ENCODE measurements at regions not wholly inside any gene's neighbourhood (a gene's known extent, or its start where the extent isn't known, plus 50 kb on each side); places are given as distances from the start of the nearest gene placed in this dataset.

DNA sequence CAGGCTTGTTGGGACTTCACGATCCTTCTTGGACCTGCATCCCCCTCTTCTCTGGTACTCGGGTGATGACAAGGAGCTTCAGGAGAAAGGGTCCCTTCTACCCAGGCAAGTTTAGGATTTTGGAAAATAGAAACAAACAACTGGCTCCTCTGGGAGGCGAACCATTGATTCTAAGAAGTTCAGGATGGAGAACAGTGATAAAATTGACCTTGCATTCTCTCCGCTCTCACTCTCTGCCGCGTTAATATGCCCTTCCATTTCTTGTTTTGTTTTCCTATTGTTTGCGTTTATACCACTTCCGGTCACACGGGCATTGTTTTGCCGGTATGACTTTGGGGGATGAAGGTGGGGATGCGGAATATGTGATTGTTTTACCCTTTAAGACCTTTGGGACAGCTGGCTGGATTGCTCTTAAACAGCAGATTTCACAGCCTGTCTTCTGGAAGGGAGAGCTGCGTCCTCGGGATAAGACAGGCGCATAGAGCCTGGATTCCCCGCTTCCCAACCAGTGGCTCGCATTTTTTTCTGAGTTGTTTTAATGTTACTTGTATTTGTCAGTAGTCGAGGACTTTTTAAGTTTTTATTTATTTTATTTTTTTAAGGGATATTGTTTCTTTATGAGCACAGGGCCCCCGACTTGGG lies 144.3 kb upstream of the ZNF184 start:
- Histone ChIP-seq H4K20me1 (ENCODE audit: insufficient read depth, low read length) (no peaks in the 10 kb centered on the region), H3K79me2 (ENCODE audit: insufficient read depth, low read length) (no peaks in the 10 kb centered on the region), H3K27me3 (ENCODE audit: control insufficient read depth in 1 of 2, insufficient read depth in 2 of 2, low read length in 2 of 2) (no peaks in the 10 kb centered on the region), H3K27ac (ENCODE audit: extremely low read length, insufficient read depth, low read length) (no peak overlapping the region), H3K36me3 (replicated peaks in 1 of 2; ENCODE audit: control insufficient read depth in 1 of 2, insufficient read depth in 2 of 2, low read length in 2 of 2) (no peaks in the 10 kb centered on the region), H3K9me3 (ENCODE audit: low read length) (no peaks in the 10 kb centered on the region), H3K9ac (ENCODE audit: insufficient read depth, low read depth, low read length) (peak overlapping the region; percentile 11; the same call in 1 of the 2 replicates), H3K4me3 (replicated peaks in 1 of 3; ENCODE audit: insufficient read depth in 1 of 3, low read depth in 2 of 3, low read length in 3 of 3) (peak overlapping the region; percentile 48 to 64 (median 62)), H3K4me1 (ENCODE audit: insufficient read depth, low read length) (peaks cover 21% of the 10 kb centered on the region), H3K4me2 (ENCODE audit: low read depth, low read length) (peak overlapping the region; percentile 93), H2AFZ (ENCODE audit: low read length) (no peak overlapping the region)
- no peak for TF ChIP-seq ZNF605 (CRISPR knock-in tag; IDR thresholded peaks at IDR 0.05)
- TF ChIP-seq, protein P1, sequence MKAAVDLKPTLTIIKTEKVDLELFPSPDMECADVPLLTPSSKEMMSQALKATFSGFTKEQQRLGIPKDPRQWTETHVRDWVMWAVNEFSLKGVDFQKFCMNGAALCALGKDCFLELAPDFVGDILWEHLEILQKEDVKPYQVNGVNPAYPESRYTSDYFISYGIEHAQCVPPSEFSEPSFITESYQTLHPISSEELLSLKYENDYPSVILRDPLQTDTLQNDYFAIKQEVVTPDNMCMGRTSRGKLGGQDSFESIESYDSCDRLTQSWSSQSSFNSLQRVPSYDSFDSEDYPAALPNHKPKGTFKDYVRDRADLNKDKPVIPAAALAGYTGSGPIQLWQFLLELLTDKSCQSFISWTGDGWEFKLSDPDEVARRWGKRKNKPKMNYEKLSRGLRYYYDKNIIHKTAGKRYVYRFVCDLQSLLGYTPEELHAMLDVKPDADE (CRISPR knock-in tag; IDR thresholded peaks at IDR 0.05) = no peak
- no peak for TF ChIP-seq SOX6 (IDR thresholded peaks at IDR 0.05)
- peak; percentile 44; the same call in 1 of the 2 replicates for TF ChIP-seq SOX6 (CRISPR knock-in tag; IDR thresholded peaks at IDR 0.05)
- peak; percentile 20; the same call in 1 of the 2 replicates for TF ChIP-seq GABPB1 (CRISPR knock-in tag; IDR thresholded peaks at IDR 0.05)
- no peak for TF ChIP-seq SOX13 (IDR thresholded peaks at IDR 0.05)
- TF ChIP-seq SOX13 (CRISPR knock-in tag; conservative IDR thresholded peaks at IDR 0.05 in 1 of 2, IDR thresholded peaks at IDR 0.05 in 1 of 2) = peak in 1 of 2 experiments; percentile 48; a peak in 2 of 4 replicates
- TF ChIP-seq HMGA1 (CRISPR knock-in tag; conservative IDR thresholded peaks at IDR 0.05) = no peak
- no peak for TF ChIP-seq ZFP36L2 (CRISPR knock-in tag; IDR thresholded peaks at IDR 0.05)
- peak; percentile 38; the same call in 1 of the 2 replicates for TF ChIP-seq SOX5 (CRISPR knock-in tag; IDR thresholded peaks at IDR 0.05; ENCODE audit: borderline replicate concordance)
- TF ChIP-seq ZBTB38 (CRISPR knock-in tag; IDR thresholded peaks at IDR 0.05) = no peak
- TF ChIP-seq, protein P2, sequence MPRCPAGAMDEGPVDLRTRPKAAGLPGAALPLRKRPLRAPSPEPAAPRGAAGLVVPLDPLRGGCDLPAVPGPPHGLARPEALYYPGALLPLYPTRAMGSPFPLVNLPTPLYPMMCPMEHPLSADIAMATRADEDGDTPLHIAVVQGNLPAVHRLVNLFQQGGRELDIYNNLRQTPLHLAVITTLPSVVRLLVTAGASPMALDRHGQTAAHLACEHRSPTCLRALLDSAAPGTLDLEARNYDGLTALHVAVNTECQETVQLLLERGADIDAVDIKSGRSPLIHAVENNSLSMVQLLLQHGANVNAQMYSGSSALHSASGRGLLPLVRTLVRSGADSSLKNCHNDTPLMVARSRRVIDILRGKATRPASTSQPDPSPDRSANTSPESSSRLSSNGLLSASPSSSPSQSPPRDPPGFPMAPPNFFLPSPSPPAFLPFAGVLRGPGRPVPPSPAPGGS (CRISPR knock-in tag; IDR thresholded peaks at IDR 0.05) = no peak
- TF ChIP-seq ZNF556 (CRISPR knock-in tag; IDR thresholded peaks at IDR 0.05; ENCODE audit: borderline replicate concordance) = no peak
- TF ChIP-seq MTF1 (CRISPR knock-in tag; IDR thresholded peaks at IDR 0.05) = no peak
- TF ChIP-seq GABPA (IDR thresholded peaks at IDR 0.05; ENCODE audit: low read depth, low read length) = no peak
- peak; percentile 50; the same call in 1 of the 2 replicates for TF ChIP-seq GABPA (CRISPR knock-in tag; IDR thresholded peaks at IDR 0.05; ENCODE audit: low read depth)
- no peak for TF ChIP-seq KDM5A (IDR thresholded peaks at IDR 0.05; ENCODE audit: borderline replicate concordance, low read length)
- BruUV-seq (replicated peaks) = no TSS peak
- DNase-seq (ENCODE audit: low spot score) (no peak), ATAC-seq (peak; percentile 74), FAIRE-seq (no peak)
- ChIA-PET POLR2A (interaction anchor here (0.9 to 1.1 kb wide), 2 partner anchors 193 to 276 kb away, joined by 3 read pairs; a partner anchor contains a TSS), CTCF (ENCODE audit: low intra/inter-chr PET ratio, low total read pairs) (no interaction called here)
- 4% methylated on average over 18 of the region's 18 CpGs for WGBS (ENCODE audit: low lambda C conversion rate)
- in situ Hi-C loops (cut with HindIII; ENCODE audit: extremely low pct_ligation_motif_present, low pct_unique_long_range_greater_than_20kb) = loop anchor here (25.0 kb wide), 1 partner anchor 105 kb away; no protein-coding TSS in a partner anchor
- intact Hi-C loops (cut with micrococcal nuclease; ENCODE audit: unreplicated experiment) = no loop called here

All from HepG2 (cell line).